ENCODE measurements at regions not wholly inside any gene's neighbourhood (a gene's known extent, or its start where the extent isn't known, plus 50 kb on each side); places are given as distances from the start of the nearest gene placed in this dataset.
"Not testable (repeated sequence)": the region's sequence is repeated elsewhere in the genome, so short reads cannot be mapped to it uniquely, and the experiment has no call there.

GRCh38 chrX:28180096-28180495 lies 198.8 kb upstream of the DCAF8L1 start:
- Histone ChIP-seq H3K27me3 (no peaks in the 10 kb centered on the region), H3K4me3 (replicated peaks in 1 of 3) (no peak overlapping the region), H3K4me1 (no peaks in the 10 kb centered on the region), H3K36me3 (no peaks in the 10 kb centered on the region), H3K27ac (no peak overlapping the region), H3K9me3 (no peaks in the 10 kb centered on the region)
- no peak for TF ChIP-seq CTCF (IDR thresholded peaks at IDR 0.05)
- no peak for TF ChIP-seq POLR2A (IDR thresholded peaks at IDR 0.05)
- WGBS, 2 donors = 54 to 71% methylated on average over 2 of the region's 2 CpGs
- no peak for DNase-seq
- intact Hi-C loops (cut with DNase I) = no loop called here

- Histone ChIP-seq H3K9me3 (no peaks in the 10 kb centered on the region), H3K36me3 (no peaks in the 10 kb centered on the region), H3K27ac (no peak overlapping the region), H3K4me3 (replicated peaks in 1 of 3) (no peak overlapping the region), H3K27me3 (no peaks in the 10 kb centered on the region), H3K4me1 (no peaks in the 10 kb centered on the region)
- no peak for DNase-seq
- intact Hi-C loops (cut with DNase I) = no loop called here
- WGBS, 2 donors = no CpG with 5 or more reads among the region's 1 CpG
- TF ChIP-seq CTCF (IDR thresholded peaks at IDR 0.05) (no peak), POLR2A (IDR thresholded peaks at IDR 0.05) (no peak)
These were observed 197.0 kb upstream of the DCAF8L1 start for GRCh38 chrX:28178206-28178605.

GRCh38 chrX:28177202-28177601 lies 196.0 kb upstream of the DCAF8L1 start:
- no peak overlapping the region for H3K4me3 ChIP-seq (replicated peaks in 1 of 3)
- intact Hi-C loops (cut with DNase I) = no loop called here
- H3K4me1 ChIP-seq = no peaks in the 10 kb centered on the region
- no peak for TF ChIP-seq POLR2A (IDR thresholded peaks at IDR 0.05)
- no peak for TF ChIP-seq CTCF (IDR thresholded peaks at IDR 0.05)
- DNase-seq = peak in 1 of 2 donors; percentile 2
- H3K36me3 ChIP-seq = no peaks in the 10 kb centered on the region
- no peak overlapping the region for H3K27ac ChIP-seq
- no peaks in the 10 kb centered on the region for H3K9me3 ChIP-seq
- H3K27me3 ChIP-seq = no peaks in the 10 kb centered on the region
- 56 to 71% methylated on average over 1 to 4 of the region's 4 CpGs for WGBS, 2 donors

- Histone ChIP-seq H3K4me3 (replicated peaks in 1 of 3) (no peak overlapping the region), H3K27me3 (no peaks in the 10 kb centered on the region), H3K36me3 (no peaks in the 10 kb centered on the region), H3K4me1 (no peaks in the 10 kb centered on the region), H3K27ac (no peak overlapping the region), H3K9me3 (no peaks in the 10 kb centered on the region)
- no peak for TF ChIP-seq POLR2A (IDR thresholded peaks at IDR 0.05)
- no peak for TF ChIP-seq CTCF (IDR thresholded peaks at IDR 0.05)
- no peak for DNase-seq
- 90 to 94% methylated on average over 2 of the region's 2 CpGs for WGBS, 2 donors
- intact Hi-C loops (cut with DNase I) = no loop called here
These were observed 189.5 kb upstream of the DCAF8L1 start for GRCh38 chrX:28170713-28171112.

GRCh38 chrX:28158019-28158777 lies 176.9 kb upstream of the DCAF8L1 start:
- no peaks in the 10 kb centered on the region for H3K9me3 ChIP-seq
- TF ChIP-seq POLR2A (IDR thresholded peaks at IDR 0.05) (no peak), CTCF (IDR thresholded peaks at IDR 0.05) (no peak)
- H3K4me3 ChIP-seq (replicated peaks in 1 of 3) = no peak overlapping the region
- WGBS, 2 donors = 55 to 64% methylated on average over 9 of the region's 9 CpGs
- intact Hi-C loops (cut with DNase I) = no loop called here
- H3K4me1 ChIP-seq = no peaks in the 10 kb centered on the region
- H3K36me3 ChIP-seq = no peaks in the 10 kb centered on the region
- no peaks in the 10 kb centered on the region for H3K27me3 ChIP-seq
- no peak for DNase-seq
- no peak overlapping the region for H3K27ac ChIP-seq

- intact Hi-C loops (cut with DNase I); H3K9me3 ChIP-seq; H3K4me3 ChIP-seq (replicated peaks in 1 of 3); H3K27ac ChIP-seq; DNase-seq; H3K4me1 ChIP-seq; H3K36me3 ChIP-seq; H3K27me3 ChIP-seq: not testable (repeated sequence)
- WGBS, 2 donors = 100% methylated on average over 1 of the region's 9 CpGs; no CpG with 5 or more reads in 1 of the 2 donors
These were observed 171.0 kb upstream of the DCAF8L1 start for GRCh38 chrX:28152263-28152662.
